ENCODE measurements at regions not wholly inside any gene's neighbourhood (a gene's known extent, or its start where the extent isn't known, plus 50 kb on each side); places are given as distances from the start of the nearest gene placed in this dataset.
"Not testable (repeated sequence)": the region's sequence is repeated elsewhere in the genome, so short reads cannot be mapped to it uniquely, and the experiment has no call there.

DNA sequence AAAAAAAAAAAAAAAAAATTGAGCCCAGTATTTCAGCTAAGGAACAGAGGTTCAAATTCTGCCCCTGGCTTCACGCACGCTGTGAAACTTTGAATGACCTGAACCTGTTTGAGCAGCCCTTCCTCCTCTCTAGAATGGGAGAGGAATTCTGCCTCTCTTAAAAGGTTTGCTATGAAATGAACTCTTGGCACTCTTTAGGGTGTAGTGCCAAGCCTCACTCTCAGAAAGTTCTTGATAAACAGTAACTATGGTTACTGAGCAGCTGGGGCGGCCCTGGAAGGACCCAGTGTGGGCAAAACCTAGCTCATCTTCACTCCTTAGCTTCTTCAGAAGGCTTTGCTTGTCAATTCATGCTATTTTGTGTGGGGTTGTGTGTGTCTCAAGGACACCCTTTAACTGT, 73.7 kb downstream of the GEMIN8 start:
- no peak for DNase-seq

GRCh38 chrX:13955095-13955647, 74.5 kb downstream of the GEMIN8 start:
- no peak for DNase-seq

DNA sequence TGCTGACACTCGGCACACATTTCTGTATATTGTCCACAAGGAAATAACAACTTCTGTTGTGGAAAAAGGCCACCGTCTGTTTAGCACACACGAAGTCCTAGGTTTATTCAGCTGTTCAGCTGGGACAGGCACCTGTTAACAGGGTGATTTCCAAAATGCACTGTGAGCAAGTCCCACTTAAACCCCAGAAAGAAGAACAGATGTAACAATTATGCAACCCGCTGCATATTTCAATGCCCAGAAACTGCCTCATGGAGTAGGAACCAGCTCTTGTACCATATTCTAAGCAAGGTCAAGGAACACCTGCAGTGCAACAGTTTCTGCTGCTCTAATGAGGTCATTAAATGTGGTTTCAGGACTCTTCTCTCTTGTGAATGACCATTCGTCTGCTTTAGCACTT, 77.1 kb downstream of the GEMIN8 start:
- DNase-seq = peak; percentile 7

GRCh38 chrX:13946223-13946622, 83.5 kb downstream of the GEMIN8 start:
- DNase-seq = not testable (repeated sequence)

DNA sequence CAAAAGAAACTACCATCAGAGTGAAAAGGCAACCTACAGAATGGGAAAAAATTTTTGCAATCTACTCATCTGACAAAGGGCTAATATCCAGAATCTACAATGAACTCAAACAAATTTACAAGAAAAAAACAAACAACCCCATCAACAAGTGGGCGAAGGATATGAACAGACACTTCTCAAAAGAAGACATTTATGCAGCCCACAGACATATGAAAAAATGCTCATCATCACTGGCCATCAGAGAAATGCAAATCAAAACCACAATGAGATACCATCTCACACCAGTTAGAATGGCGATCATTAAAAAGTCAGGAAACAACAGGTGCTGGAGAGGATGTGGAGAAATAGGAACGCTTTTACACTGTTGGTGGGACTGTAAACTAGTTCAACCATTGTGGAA, 83.9 kb downstream of the GEMIN8 start:
- DNase-seq = not testable (repeated sequence)

DNA sequence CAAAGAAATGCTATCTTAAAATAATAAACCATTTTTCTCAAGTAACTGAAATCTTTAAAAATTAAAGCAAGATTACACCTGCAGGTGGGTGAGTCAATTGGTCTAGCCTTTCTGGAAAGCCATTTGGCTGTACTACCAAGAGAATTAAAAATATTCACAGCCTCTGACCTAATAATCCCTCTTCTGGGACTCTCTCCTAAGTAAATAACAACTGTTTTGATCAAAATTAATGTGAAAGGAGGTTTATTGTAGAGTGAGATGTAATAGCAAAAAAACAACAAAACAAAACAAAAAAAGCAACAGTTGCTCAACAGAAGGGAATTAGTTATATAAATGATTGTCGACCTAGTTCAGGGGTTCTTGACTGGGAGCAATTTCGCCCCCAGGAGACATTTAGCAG, 89.0 kb downstream of the GEMIN8 start:
- no peak for DNase-seq

DNA sequence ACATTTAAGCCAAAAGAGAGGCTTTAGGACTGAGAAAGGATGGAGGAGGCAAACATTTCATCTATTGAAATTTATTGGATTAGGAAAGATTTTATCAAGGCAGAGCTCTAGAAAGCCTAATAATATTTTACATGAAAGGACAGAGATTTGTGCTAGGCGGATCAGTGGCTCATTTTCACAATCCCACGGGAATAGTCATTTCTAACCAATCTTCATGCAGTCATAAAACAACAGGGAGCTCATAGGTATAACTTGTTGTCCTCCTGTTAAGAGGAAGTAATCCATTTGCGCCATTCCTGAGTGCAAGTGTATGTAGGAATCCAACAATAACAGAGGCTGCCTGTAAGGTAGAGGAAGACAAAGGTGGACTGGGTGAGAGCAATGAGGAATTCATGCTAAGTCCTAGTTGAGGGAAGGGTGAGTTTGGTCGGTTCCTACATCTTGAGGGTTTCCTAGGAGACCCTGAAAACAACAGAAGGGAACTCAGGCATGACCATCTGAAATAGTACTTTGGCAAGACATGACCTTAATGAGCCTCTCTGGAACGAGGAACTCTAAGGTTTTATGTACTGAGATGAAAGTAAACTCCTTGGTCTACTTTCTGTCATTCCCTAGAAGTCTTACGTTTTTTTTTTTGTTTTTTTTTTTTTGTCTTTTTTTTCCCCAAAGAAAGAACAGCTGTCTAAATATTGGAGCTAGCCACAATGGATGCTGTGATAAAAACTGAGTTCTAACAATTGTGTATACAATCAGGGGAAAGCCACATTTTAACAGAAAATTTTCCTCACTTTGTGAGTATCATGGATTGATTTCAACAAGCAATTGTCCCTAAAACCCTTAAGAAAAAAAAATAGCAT, 89.7 kb downstream of the GEMIN8 start:
- no peak for DNase-seq

- DNase-seq = no peak
These were observed 90.7 kb downstream of the GEMIN8 start for GRCh38 chrX:13938829-13939530.

- DNase-seq = peak; percentile 34
These were observed 91.5 kb downstream of the GEMIN8 start for GRCh38 chrX:13938051-13938828.

- DNase-seq = no peak
These were observed 92.2 kb downstream of the GEMIN8 start for GRCh38 chrX:13937370-13938050.

- DNase-seq = no peak
These were observed 93.0 kb downstream of the GEMIN8 start for GRCh38 chrX:13936521-13937225.

GRCh38 chrX:13934731-13935130, 95.0 kb downstream of the GEMIN8 start:
- no peak for DNase-seq

- DNase-seq = no peak
These were observed 95.8 kb downstream of the GEMIN8 start for GRCh38 chrX:13933851-13934250.

GRCh38 chrX:13933352-13933751, 96.3 kb downstream of the GEMIN8 start:
- no peak for DNase-seq

GRCh38 chrX:13932416-13932815, 97.3 kb downstream of the GEMIN8 start:
- no peak for DNase-seq

GRCh38 chrX:13927175-13927574, 102.5 kb downstream of the GEMIN8 start:
- no peak for DNase-seq

DNA sequence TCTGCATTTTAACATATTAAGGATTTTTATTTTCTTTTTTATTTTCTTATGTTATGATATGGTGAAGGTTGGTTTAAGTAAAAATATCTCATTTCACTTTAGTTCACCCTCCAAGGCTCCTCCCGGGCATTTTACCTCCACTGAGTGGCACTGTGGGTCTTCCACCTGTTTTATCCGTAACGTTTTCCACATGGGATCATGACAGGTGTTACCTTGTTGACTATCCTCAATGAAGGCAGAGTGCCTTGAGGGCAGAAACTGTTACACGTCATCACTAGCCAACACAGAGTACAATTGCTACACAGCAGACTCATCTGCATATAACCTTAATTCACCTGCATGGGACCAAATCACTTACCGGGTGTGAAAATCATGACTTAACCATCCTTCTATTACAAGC, 105.8 kb downstream of the GEMIN8 start:
- DNase-seq = peak; percentile 38

DNA sequence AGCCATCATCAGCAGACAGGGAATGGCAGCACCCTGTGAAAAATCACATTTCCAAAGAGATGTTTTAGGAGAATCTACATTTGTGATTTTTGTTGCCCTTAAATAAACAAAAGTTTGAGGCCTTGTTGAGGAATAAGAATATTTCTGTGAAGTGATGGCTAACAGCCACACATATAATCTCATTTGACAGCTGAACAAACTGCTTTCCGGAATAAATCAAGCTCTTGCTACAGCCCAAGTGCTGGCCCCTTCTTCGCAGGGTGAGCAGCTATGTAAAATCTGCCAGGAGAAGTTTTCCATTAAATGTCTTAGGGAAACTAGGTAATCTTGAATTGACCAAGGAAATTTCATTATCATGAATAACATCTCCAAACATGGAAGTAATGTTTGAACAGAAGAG, 106.4 kb upstream of the GPM6B start:
- no peak for DNase-seq

GRCh38 chrX:13917507-13917906, 100.6 kb upstream of the GPM6B start:
- no peak for DNase-seq

GRCh38 chrX:13911586-13911985, 94.7 kb upstream of the GPM6B start:
- DNase-seq = no peak

DNA sequence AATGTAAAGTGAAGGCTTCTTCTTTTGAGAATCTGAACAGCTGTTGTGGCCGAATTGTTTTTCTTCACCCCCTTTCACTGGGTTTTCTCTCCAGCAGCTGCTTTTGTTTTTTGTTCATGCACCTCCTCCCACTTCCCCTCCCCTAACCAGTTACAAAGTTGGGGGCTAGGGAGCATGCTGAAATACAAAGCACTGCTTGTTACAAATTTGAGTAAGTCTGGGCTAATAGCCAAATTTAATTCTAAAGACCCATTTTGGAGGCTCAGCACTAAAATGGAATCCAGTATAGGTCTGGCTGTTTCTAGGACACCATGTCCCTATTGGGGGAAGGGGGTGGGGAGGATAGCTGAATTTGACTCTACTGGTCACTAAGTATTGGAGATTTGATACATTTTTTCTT, 89.2 kb upstream of the GPM6B start:
- DNase-seq = no peak

DNA sequence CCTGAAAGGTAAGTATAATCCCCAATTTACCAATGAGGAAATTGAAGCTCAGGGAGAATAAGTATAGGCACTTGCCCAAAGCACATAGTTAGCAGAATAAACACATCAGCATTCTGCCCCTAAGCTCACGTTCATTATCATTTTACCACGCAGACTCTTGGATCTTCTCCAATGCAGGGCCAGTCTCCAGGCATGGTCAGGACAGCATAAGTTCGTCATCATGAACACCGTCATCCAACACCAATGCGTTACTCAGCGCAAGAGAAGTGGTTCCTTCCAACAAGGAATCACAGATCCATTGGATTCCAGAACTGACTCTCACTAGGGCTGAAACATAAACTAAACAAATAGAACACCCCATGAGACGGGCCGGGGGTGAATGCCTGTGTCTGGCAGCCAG, 86.5 kb upstream of the GPM6B start:
- no peak for DNase-seq

Measured in NCI-H774 (cell line).